ENCODE measurements at regions not wholly inside any gene's neighbourhood (a gene's known extent, or its start where the extent isn't known, plus 50 kb on each side); places are given as distances from the start of the nearest gene placed in this dataset.

DNA sequence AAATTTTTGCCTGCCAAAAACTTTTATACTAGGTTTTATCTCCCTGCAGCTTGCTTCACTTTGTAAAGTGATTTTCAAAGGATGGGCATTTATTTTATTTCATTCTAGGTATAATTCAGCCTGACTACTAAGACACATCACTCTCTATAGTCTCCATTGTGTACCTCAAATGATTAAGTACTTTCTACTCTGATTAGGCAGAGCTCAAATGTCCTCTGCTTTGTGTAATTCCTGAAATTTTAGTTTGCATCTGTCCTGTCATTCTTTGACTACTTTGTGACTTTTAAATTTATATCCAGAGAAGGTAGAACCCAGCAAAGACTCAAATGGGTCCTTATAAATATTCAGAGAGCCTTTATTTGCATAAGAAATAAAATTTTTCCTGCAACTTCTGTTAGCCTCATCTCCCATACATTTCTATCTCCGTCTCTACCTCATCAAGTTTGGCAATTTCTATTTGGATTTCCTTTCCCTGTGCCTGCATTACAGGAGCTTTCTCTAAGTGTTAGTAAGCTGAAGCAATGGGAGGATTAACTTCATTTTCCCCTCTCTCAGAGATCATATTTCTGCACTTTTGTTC is 1038.0 kb upstream of the ATXN8OS start:
- H3K4me1 ChIP-seq (ENCODE audit: control insufficient read depth, insufficient read depth, low read length), result no peaks in the 10 kb centered on the region
- WGBS (ENCODE audit: insufficient coverage, insufficient replicate concordance, low lambda C conversion rate, missing lambda C conversion rate), result 0% methylated on average over 1 of the region's 1 CpG
- H3K9me3 ChIP-seq (replicated peaks; ENCODE audit: control insufficient read depth, insufficient read depth, low read length), result no peaks in the 10 kb centered on the region
- ChIA-PET POLR2A (no interaction called here), RAD21 (ENCODE audit: unreplicated experiment) (no interaction called here), CTCF (no interaction called here), SMC1A (ENCODE audit: uncharacterized antibody, unreplicated experiment) (interaction anchor here (0.8 kb wide), 1 partner anchor 26 kb away, joined by 3 read pairs; no protein-coding TSS in a partner anchor)
- intact Hi-C loops (cut with micrococcal nuclease; ENCODE audit: unreplicated experiment), result no loop called here
- BruUV-seq (replicated peaks), result no TSS peak
- H3K4me3 ChIP-seq, result no peak overlapping the region
- H3K27ac ChIP-seq (ENCODE audit: control insufficient read depth, insufficient read depth), result no peak overlapping the region
- in situ Hi-C loops (cut with MboI), result no loop called here
- no peak overlapping the region for H3K9ac ChIP-seq (ENCODE audit: control insufficient read depth, insufficient read depth, low read length)
- H3K27me3 ChIP-seq (replicated peaks in 1 of 2; ENCODE audit: control insufficient read depth in 2 of 2, insufficient read depth in 2 of 2, low read length in 1 of 2), result no peaks in the 10 kb centered on the region
- H3K4me2 ChIP-seq (ENCODE audit: control insufficient read depth, insufficient read depth), result no peak overlapping the region
- no peak for ATAC-seq
- DNase-seq (ENCODE audit: low read depth, low spot score), result no peak
- H3K79me2 ChIP-seq (ENCODE audit: control insufficient read depth, insufficient read depth, low read length), result no peaks in the 10 kb centered on the region
- H2AFZ ChIP-seq (ENCODE audit: control insufficient read depth, low read depth, low read length), result no peak overlapping the region
- no peaks in the 10 kb centered on the region for H3K36me3 ChIP-seq (ENCODE audit: control insufficient read depth in 2 of 2, insufficient read depth in 2 of 2, low read length in 1 of 2)
- no peaks in the 10 kb centered on the region for H4K20me1 ChIP-seq (ENCODE audit: control insufficient read depth, insufficient read depth)
- no peak for FAIRE-seq
- TF ChIP-seq, protein P1, sequence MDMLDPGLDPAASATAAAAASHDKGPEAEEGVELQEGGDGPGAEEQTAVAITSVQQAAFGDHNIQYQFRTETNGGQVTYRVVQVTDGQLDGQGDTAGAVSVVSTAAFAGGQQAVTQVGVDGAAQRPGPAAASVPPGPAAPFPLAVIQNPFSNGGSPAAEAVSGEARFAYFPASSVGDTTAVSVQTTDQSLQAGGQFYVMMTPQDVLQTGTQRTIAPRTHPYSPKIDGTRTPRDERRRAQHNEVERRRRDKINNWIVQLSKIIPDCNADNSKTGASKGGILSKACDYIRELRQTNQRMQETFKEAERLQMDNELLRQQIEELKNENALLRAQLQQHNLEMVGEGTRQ (IDR thresholded peaks at IDR 0.05; ENCODE audit: borderline replicate concordance, low read depth, low read length), result no peak
- TF ChIP-seq CEBPZ (IDR thresholded peaks at IDR 0.05; ENCODE audit: low read depth, low read length) (no peak), TCF3 (IDR thresholded peaks at IDR 0.05; ENCODE audit: borderline replicate concordance, insufficient read depth, low read depth, low read length) (no peak), MTA3 (IDR thresholded peaks at IDR 0.05; ENCODE audit: borderline replicate concordance, low read length) (no peak), NRF1 (conservative IDR thresholded peaks at IDR 0.05; ENCODE audit: low read depth, low read length) (no peak), ZBTB40 (IDR thresholded peaks at IDR 0.05; ENCODE audit: borderline replicate concordance) (no peak), POLR2AphosphoS5 (IDR thresholded peaks at IDR 0.05; ENCODE audit: low read length) (no peak), KAT2A (conservative IDR thresholded peaks at IDR 0.05; ENCODE audit: control insufficient read depth, low read depth, low read length) (no peak), STAT3 (IDR thresholded peaks at IDR 0.05; ENCODE audit: low read depth, low read length) (no peak), IKZF2 (IDR thresholded peaks at IDR 0.05) (no peak), HDGF (IDR thresholded peaks at IDR 0.05) (no peak), NR2F1 (conservative IDR thresholded peaks at IDR 0.05) (no peak), DPF2 (IDR thresholded peaks at IDR 0.05) (no peak), JUNB (IDR thresholded peaks at IDR 0.05) (no peak), NBN (IDR thresholded peaks at IDR 0.05) (no peak)
- TF ChIP-seq, protein P2, sequence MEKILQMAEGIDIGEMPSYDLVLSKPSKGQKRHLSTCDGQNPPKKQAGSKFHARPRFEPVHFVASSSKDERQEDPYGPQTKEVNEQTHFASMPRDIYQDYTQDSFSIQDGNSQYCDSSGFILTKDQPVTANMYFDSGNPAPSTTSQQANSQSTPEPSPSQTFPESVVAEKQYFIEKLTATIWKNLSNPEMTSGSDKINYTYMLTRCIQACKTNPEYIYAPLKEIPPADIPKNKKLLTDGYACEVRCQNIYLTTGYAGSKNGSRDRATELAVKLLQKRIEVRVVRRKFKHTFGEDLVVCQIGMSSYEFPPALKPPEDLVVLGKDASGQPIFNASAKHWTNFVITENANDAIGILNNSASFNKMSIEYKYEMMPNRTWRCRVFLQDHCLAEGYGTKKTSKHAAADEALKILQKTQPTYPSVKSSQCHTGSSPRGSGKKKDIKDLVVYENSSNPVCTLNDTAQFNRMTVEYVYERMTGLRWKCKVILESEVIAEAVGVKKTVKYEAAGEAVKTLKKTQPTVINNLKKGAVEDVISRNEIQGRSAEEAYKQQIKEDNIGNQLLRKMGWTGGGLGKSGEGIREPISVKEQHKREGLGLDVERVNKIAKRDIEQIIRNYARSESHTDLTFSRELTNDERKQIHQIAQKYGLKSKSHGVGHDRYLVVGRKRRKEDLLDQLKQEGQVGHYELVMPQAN (conservative IDR thresholded peaks at IDR 0.05), result no peak
